Stomach (tissue), 8 donors: ENCODE measurements at regions not wholly inside any gene's neighbourhood (a gene's known extent, or its start where the extent isn't known, plus 50 kb on each side); places are given as distances from the start of the nearest gene placed in this dataset.
A peak's percentile ranks its signal among the peaks of the same experiment; 100 is the strongest.

Source experiments
- DNase-seq, 2 donors: peaks; one replicate each; pipeline versions ENCODE4 v3.0.0 to v3.0.0-alpha.2; 2013 to 2019
- H3K27ac ChIP-seq, 5 donors: fragments of 200-600 bp in 4 of 5; sonication (generic) in 4 of 5; one replicate each; pipeline ENCODE4 v1.5.1; 2013 to 2019; ENCODE audit warnings: mild to moderate bottlenecking in 1 of 5, moderate library complexity in 1 of 5
- H3K27me3 ChIP-seq, 3 donors: fragments of 200-600 bp; sonication (generic); one replicate each; pipeline ENCODE4 v1.5.1; 2017 to 2019; ENCODE audit warnings: mixed run types in 1 of 3
- H3K36me3 ChIP-seq, 4 donors: fragments of 200-600 bp; sonication (generic); 1 replicate in 3 of 4; 2 replicates in 1 of 4; pipeline ENCODE4 v1.5.1; 2016 to 2019
- H3K4me1 ChIP-seq, 4 donors: fragments of 200-600 bp; sonication (generic); one replicate each; pipeline ENCODE4 v1.5.1; 2016 to 2019
- H3K4me3 ChIP-seq, 4 donors: fragments of 200-600 bp; sonication (generic) in 3 of 4; one replicate each; pipeline ENCODE4 v1.5.1; 2016 to 2019; ENCODE audit warnings: mild to moderate bottlenecking in 1 of 4
- H3K9me3 ChIP-seq, 4 donors: fragments of 200-600 bp; sonication (generic); one replicate each; pipeline ENCODE4 v1.5.1; 2016 to 2019
- EP300 ChIP-seq: sonication (generic); formaldehyde crosslinking; IDR thresholded peaks from one replicate; pipeline ENCODE4 v1.6.1; 2017; ENCODE audit warnings: antibody characterized with exemption
- POLR2A ChIP-seq, 4 donors: fragments of 450-650 bp; IDR thresholded peaks; one replicate each; pipeline ENCODE4 v1.6.1; 2016; ENCODE audit warnings: antibody characterized with exemption in 4 of 4, control low read depth in 2 of 4, mild to moderate bottlenecking in 1 of 4, moderate library complexity in 1 of 4
- POLR2AphosphoS5 ChIP-seq, 3 donors: sonication (generic); formaldehyde crosslinking; IDR thresholded peaks; one replicate each; pipeline ENCODE4 v1.6.1; 2016; ENCODE audit warnings: antibody characterized with exemption in 3 of 3
- WGBS, 5 donors: extraction: QIAGEN DNeasy Blood & Tissue Kit in 3 of 5; methylation state at CpG; one replicate each; pipeline versions ENCODE4 v1.1.5 to v1.1.7; 2013 to 2018; 5-methylcytosine and 5-hydroxymethylcytosine counted together
- intact Hi-C: fragments of 100-400 bp; cut with DNase I; formaldehyde crosslinking; loops from one replicate; pipeline ENCODE4 v1.15.1; 2023; ENCODE audit warnings: low total_unique reads
- TF ChIP-seq, protein P1 (sequence below), 7 experiments: fragments of 450-650 bp in 4 of 7; fragments of 200-600 bp in 3 of 7; sonication (generic) in 3 of 7; IDR thresholded peaks; one replicate each; pipeline ENCODE4 v1.5.1; 2016 to 2019; ENCODE audit warnings: antibody characterized with exemption in 7 of 7, control low read depth in 2 of 7, mild to moderate bottlenecking in 1 of 7
- donor health status: healthy with polysubstance abuse.
- donor health status: Bipolar disorder and iron deficiency.
- donor health status: healthy.

GRCh38 chr11:29300420-29300819 lies 716.4 kb downstream of the KCNA4 start:
- no peaks in the 10 kb centered on the region for H3K36me3 ChIP-seq
- TF ChIP-seq POLR2AphosphoS5 (IDR thresholded peaks at IDR 0.05) (no peak), EP300 (no peak), POLR2A (IDR thresholded peaks at IDR 0.05) (no peak)
- TF ChIP-seq, protein P1, sequence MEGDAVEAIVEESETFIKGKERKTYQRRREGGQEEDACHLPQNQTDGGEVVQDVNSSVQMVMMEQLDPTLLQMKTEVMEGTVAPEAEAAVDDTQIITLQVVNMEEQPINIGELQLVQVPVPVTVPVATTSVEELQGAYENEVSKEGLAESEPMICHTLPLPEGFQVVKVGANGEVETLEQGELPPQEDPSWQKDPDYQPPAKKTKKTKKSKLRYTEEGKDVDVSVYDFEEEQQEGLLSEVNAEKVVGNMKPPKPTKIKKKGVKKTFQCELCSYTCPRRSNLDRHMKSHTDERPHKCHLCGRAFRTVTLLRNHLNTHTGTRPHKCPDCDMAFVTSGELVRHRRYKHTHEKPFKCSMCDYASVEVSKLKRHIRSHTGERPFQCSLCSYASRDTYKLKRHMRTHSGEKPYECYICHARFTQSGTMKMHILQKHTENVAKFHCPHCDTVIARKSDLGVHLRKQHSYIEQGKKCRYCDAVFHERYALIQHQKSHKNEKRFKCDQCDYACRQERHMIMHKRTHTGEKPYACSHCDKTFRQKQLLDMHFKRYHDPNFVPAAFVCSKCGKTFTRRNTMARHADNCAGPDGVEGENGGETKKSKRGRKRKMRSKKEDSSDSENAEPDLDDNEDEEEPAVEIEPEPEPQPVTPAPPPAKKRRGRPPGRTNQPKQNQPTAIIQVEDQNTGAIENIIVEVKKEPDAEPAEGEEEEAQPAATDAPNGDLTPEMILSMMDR (IDR thresholded peaks at IDR 0.05) = no peak
- no peaks in the 10 kb centered on the region for H3K9me3 ChIP-seq
- H3K27me3 ChIP-seq = no peaks in the 10 kb centered on the region
- H3K4me3 ChIP-seq = no peak overlapping the region
- intact Hi-C loops = no loop called here
- H3K4me1 ChIP-seq = no peaks in the 10 kb centered on the region
- WGBS, 5 donors = 69 to 75% (median 72%) methylated on average over 3 of the region's 3 CpGs
- DNase-seq = no peak
- no peak overlapping the region for H3K27ac ChIP-seq

DNA sequence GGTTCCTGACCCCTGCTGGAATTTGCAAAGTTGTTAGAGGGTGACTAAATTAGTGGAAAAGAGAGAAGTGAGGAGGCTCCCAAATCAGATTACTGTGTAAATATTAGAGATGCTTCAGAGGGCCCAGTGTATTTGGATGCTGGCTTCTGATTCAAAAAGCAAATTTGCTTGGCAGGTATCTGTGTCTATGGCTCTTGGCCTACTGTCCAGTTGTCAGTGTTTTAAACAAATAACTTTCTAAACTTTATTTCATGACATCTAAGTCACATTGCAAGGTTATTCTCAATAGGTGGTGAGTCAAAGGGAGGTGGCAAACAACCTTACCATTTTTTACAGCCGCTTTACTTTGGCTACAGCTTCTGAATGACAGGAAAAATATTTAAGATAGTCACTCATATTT lies 720.1 kb downstream of the KCNA4 start:
- Histone ChIP-seq H3K4me3 (no peak overlapping the region), H3K27ac (no peak overlapping the region), H3K9me3 (no peaks in the 10 kb centered on the region), H3K4me1 (no peaks in the 10 kb centered on the region), H3K27me3 (no peaks in the 10 kb centered on the region), H3K36me3 (no peaks in the 10 kb centered on the region)
- 86 to 96% (median 91%) methylated on average over 1 of the region's 1 CpG for WGBS, 5 donors
- TF ChIP-seq POLR2A (IDR thresholded peaks at IDR 0.05) = no peak
- TF ChIP-seq, protein P1 (IDR thresholded peaks at IDR 0.05) = no peak
- TF ChIP-seq EP300 = no peak
- TF ChIP-seq POLR2AphosphoS5 (IDR thresholded peaks at IDR 0.05) = no peak
- no peak for DNase-seq
- intact Hi-C loops = no loop called here

DNA sequence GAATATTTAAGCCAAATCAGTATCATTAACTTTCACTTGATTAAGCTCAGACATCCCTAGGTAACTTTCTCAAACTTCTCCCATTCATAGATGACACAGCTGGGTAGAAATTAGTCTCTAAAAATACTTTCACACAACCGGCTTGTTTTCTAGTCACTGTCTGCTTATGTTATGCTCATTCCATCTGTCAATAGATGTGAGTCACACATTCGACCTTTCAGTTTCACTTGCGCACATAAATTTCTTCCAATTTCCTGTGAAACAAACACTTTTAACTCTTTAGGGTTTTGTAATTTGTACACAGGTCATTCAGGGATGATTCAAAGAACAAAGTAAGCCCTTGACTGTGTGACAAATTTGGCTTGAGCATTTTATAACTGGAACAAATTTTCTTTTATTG lies 723.0 kb downstream of the KCNA4 start:
- Histone ChIP-seq H3K9me3 (no peaks in the 10 kb centered on the region), H3K4me1 (no peaks in the 10 kb centered on the region), H3K27me3 (no peaks in the 10 kb centered on the region), H3K4me3 (no peak overlapping the region), H3K36me3 (no peaks in the 10 kb centered on the region), H3K27ac (no peak overlapping the region)
- intact Hi-C loops = no loop called here
- 33 to 48% (median 39%) methylated on average over 3 of the region's 3 CpGs for WGBS, 5 donors
- no peak for DNase-seq
- TF ChIP-seq, protein P1 (IDR thresholded peaks at IDR 0.05) = no peak
- TF ChIP-seq POLR2AphosphoS5 (IDR thresholded peaks at IDR 0.05) = no peak
- TF ChIP-seq POLR2A (IDR thresholded peaks at IDR 0.05) = no peak
- no peak for TF ChIP-seq EP300

DNA sequence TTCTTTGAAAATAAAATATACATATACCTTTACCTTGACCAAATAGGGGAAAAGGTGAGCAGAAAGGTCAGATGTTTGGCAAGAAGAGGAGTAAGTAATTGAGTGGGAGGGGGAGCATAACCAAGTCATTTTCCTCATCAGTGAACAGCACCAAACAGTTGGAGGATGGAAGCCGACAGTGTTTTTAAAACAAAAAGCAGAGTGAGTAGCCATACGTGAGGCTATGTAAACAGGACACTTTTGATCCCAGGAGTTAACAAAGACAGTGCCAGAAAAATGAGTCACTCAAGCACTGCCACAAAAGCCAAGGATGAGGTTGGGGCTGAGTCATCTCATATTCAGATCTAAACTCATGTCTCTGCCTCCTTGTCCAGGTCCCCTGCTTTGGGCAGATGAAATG lies 734.7 kb downstream of the KCNA4 start:
- no peaks in the 10 kb centered on the region for H3K36me3 ChIP-seq
- intact Hi-C loops = no loop called here
- TF ChIP-seq, protein P1 (IDR thresholded peaks at IDR 0.05) = no peak
- no peak for TF ChIP-seq EP300
- TF ChIP-seq POLR2A (IDR thresholded peaks at IDR 0.05) = no peak
- TF ChIP-seq POLR2AphosphoS5 (IDR thresholded peaks at IDR 0.05) = no peak
- no peaks in the 10 kb centered on the region for H3K4me1 ChIP-seq
- H3K9me3 ChIP-seq = no peaks in the 10 kb centered on the region
- H3K4me3 ChIP-seq = no peak overlapping the region
- no peaks in the 10 kb centered on the region for H3K27me3 ChIP-seq
- DNase-seq = peak in 1 of 2 donors; percentile 7
- H3K27ac ChIP-seq = no peak overlapping the region
- WGBS, 5 donors = 20 to 33% (median 24%) methylated on average over 2 of the region's 2 CpGs
